22Rv1 (cell line): ENCODE measurements at regions not wholly inside any gene's neighbourhood (a gene's known extent, or its start where the extent isn't known, plus 50 kb on each side); places are given as distances from the start of the nearest gene placed in this dataset.

Experiments used
- H3K27ac ChIP-seq: fragments of 450-650 bp; 2 replicates; pipeline ENCODE4 v1.5.1; 2017
- CTCF ChIP-seq: fragments of 450-650 bp; IDR thresholded peaks from 2 replicates; pipeline ENCODE4 v1.5.1; 2017; ENCODE audit warnings: mild to moderate bottlenecking
- ZFX ChIP-seq: fragments of 450-650 bp; IDR thresholded peaks from 2 replicates; pipeline ENCODE4 v1.6.1; 2017; ENCODE audit warnings: antibody characterized with exemption, borderline replicate concordance

DNA sequence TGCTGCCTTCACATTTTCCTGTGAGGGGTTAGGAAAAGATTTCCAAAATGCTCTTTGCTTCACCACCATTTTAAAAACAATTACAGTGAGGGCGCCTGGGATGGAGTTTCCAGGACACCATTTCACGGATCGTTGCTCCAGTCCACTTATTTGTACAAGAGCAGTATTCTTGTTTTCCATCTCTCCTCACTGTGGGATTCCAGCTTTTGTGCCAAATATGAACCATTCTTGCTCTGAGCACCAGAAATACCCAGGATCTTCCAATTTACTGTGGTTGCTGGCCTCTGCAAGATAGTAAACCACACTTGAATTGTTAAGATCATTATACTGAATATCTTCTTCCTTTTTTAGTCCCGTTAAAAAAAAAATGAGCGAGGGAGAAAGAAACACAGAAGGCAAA lies 899.5 kb downstream of the TLE1 start:
- H3K27ac ChIP-seq = no peak overlapping the region
- no peak for TF ChIP-seq CTCF
- no peak for TF ChIP-seq ZFX

DNA sequence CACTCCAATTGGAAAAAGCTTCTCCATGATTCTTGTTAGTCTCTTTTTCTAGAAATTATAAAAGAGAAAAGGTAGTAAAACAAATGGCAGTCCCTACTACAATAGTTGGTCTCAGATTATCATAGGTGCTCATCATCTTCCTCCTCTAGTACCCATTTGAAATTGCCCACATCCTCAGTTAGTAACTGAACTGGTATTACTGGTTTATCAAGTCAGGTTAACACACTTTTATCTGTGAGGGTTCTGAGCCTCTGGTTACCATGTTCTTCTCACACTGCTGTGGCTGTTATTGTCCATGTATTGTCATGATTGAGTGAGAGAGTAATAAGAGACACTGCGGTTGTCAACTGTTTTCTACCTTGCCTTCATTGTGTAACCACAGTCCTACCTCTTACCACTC lies 901.7 kb downstream of the TLE1 start:
- no peak overlapping the region for H3K27ac ChIP-seq
- TF ChIP-seq CTCF = no peak
- no peak for TF ChIP-seq ZFX

GRCh38 chr9:80784647-80785046 lies 904.7 kb downstream of the TLE1 start:
- H3K27ac ChIP-seq = no peak overlapping the region
- TF ChIP-seq ZFX = no peak
- no peak for TF ChIP-seq CTCF

DNA sequence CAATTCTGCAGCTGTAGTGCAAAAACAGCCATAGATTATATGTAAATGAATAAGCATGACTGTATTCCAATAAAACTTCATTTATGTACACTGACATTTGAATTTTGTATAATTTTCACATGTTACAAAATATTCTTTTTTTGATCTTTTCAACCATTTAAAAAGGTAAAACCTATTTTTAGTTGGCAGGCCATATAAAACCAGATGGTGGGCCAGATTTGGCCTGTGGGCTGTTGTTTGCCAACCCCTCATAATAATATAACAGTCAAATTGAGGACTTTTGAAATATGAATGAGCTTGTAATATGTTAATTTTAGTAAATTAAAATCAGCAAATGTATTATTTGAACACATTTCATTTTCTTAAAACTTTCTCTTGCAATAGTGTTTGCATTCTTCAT lies 913.4 kb downstream of the TLE1 start:
- H3K27ac ChIP-seq = no peak overlapping the region
- TF ChIP-seq ZFX (no peak), CTCF (no peak)

DNA sequence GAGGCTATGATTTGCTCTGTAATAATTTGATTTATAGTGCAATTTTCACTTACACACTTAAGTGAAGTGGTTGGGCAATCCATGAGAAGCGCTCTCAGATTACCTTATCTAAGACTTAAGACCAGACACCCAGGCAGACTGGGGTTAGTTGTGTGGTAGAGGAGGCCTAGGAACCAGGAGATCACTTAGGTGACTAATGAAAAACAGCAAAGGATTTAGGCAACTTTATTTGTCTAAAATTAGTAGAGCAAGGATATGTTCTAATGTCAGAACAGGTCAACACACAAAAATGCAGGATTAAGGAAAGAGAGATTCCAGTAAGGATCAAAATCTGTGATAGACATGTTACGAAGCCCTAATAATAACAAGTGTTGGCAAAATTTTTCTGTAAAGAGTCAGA lies 913.8 kb downstream of the TLE1 start:
- no peak overlapping the region for H3K27ac ChIP-seq
- TF ChIP-seq ZFX (no peak), CTCF (no peak)

DNA sequence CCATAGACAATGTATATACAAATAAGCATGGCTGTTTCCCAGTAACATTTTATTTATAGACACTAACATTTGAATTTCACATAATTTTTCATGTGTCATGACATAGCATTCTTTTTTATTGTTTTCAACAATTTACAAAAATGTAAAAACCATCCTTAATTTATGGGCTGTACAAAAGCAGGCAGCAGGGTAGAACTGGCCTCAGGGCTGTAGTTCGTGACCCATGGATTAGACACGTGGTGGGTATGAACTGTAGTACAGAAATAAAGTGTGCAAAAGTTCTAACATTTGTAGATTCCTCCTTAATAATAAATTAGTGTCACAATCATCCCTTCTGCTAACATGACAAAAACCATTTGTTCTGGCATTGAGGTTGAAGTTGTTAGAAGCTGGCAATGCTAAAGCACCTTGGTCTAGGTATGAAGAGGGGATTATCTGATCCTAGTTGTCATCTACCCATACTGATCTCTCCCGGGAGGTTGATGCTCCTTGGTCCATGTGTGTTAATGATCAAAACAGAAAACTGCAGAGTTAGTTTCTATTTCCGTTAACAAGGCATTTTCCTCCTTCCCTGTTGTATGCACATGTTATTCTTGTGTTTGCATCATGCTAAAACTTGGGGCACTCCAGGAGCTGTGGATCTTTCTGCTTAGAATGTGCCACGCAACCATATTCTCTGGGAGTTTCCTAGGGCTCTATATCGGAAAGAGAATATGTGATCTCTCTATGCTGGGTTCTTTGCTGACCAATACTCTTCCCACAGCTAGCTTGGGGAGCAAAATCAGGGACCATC lies 917.6 kb downstream of the TLE1 start:
- TF ChIP-seq ZFX = no peak
- no peak for TF ChIP-seq CTCF
- H3K27ac ChIP-seq = no peak overlapping the region

DNA sequence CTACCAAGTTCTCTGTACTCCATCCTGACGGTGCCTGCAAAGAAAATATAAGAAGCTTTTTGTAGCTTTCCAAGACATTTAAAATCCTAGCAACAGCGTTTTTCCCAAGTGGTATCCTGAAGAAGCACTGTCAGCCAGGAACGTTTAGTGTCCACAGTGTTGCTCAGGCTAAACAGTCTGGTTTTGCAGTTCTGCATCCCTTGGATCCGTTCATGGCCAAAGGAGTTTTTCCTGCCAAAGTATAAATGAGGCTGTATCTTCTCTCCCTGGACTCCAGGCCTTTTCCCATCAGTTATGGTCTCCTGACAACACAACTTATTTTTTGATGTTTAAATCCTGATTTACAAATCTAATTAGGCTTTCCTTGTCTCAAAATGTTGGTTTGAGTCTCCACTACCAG lies 925.8 kb downstream of the TLE1 start:
- no peak overlapping the region for H3K27ac ChIP-seq
- TF ChIP-seq ZFX = no peak
- no peak for TF ChIP-seq CTCF
